GM23338 (cell line): ENCODE measurements at regions not wholly inside any gene's neighbourhood (a gene's known extent, or its start where the extent isn't known, plus 50 kb on each side); places are given as distances from the start of the nearest gene placed in this dataset.

Experiments used
- ATAC-seq: fragments of 200-7000 bp; cut with Tn5 transposase; 3 replicates; pipeline ENCODE4 v1.9.1; 2020
- DNase-seq: peaks from one replicate; pipeline ENCODE4 v3.0.0-alpha.2; 2015; ENCODE audit warnings: low spot score
- H2AFZ ChIP-seq: fragments of 200-600 bp; sonication (generic); 2 replicates; pipeline ENCODE4 v1.8.0; 2016; ENCODE audit warnings: antibody characterized with exemption, mild to moderate bottlenecking, moderate library complexity
- H3F3A ChIP-seq: fragments of 200-600 bp; sonication (generic); replicated peaks from 2 replicates; pipeline ENCODE4 v1.8.0; 2017; ENCODE audit warnings: antibody characterized with exemption, mixed run types, low read depth
- H3K27ac ChIP-seq: fragments of 200-600 bp; sonication (generic); 2 replicates; pipeline ENCODE4 v1.6.1; 2016; ENCODE audit warnings: low read depth
- H3K27me3 ChIP-seq: fragments of 200-600 bp; sonication (generic); 2 replicates; pipeline ENCODE4 v1.8.0; 2016; ENCODE audit warnings: mild to moderate bottlenecking, mixed run types, moderate library complexity; ENCODE audit not compliant: insufficient read depth
- H3K36me3 ChIP-seq: fragments of 200-600 bp; sonication (generic); 2 replicates; pipeline ENCODE4 v1.8.0; 2016; ENCODE audit warnings: mild to moderate bottlenecking; ENCODE audit not compliant: insufficient read depth
- H3K4me1 ChIP-seq: fragments of 200-600 bp; sonication (generic); 2 replicates; pipeline ENCODE4 v1.8.0; 2016; ENCODE audit warnings: mild to moderate bottlenecking, moderate library complexity; ENCODE audit not compliant: insufficient read depth
- H3K4me2 ChIP-seq: fragments of 200-600 bp; sonication (generic); 2 replicates; pipeline ENCODE4 v1.7.1; 2017; ENCODE audit warnings: mixed run types
- H3K4me3 ChIP-seq: fragments of 200-600 bp; sonication (generic); 2 replicates; pipeline ENCODE4 v1.6.1; 2016; ENCODE audit warnings: mixed run types
- H3K79me2 ChIP-seq: fragments of 200-600 bp; sonication (generic); replicated peaks from 2 replicates; pipeline ENCODE4 v1.8.0; 2017; ENCODE audit warnings: mild to moderate bottlenecking; ENCODE audit not compliant: insufficient read depth
- H3K9me2 ChIP-seq: fragments of 200-600 bp; sonication (generic); 2 replicates; pipeline ENCODE4 v1.8.0; 2017; ENCODE audit not compliant: insufficient read depth
- H4K20me1 ChIP-seq: fragments of 200-600 bp; sonication (generic); replicated peaks from 2 replicates; pipeline ENCODE4 v1.8.0; 2017; ENCODE audit warnings: mild to moderate bottlenecking; ENCODE audit not compliant: insufficient read depth
- H3K27ac Mint-ChIP-seq: 2 replicates; pipeline ENCODE4 v1.8.0; 2020; ENCODE audit warnings: inconsistent platforms, mild to moderate bottlenecking, moderate library complexity, mixed read lengths
- H3K27me3 Mint-ChIP-seq: 3 replicates; pipeline ENCODE4 v1.8.0; 2022; ENCODE audit warnings: low read depth, mild to moderate bottlenecking, moderate library complexity, mixed read lengths, inconsistent platforms; ENCODE audit not compliant: insufficient read depth, poor library complexity
- H3K36me3 Mint-ChIP-seq: 3 replicates; pipeline ENCODE4 v1.8.0; 2021; ENCODE audit warnings: low read depth, mild to moderate bottlenecking, inconsistent platforms, moderate library complexity, mixed read lengths
- H3K4me1 Mint-ChIP-seq: 3 replicates; pipeline ENCODE4 v1.8.0; 2020; ENCODE audit warnings: mild to moderate bottlenecking, inconsistent platforms, mixed read lengths
- H3K4me3 Mint-ChIP-seq: 3 replicates; pipeline ENCODE4 v1.8.0; 2021; ENCODE audit warnings: moderate library complexity, mild to moderate bottlenecking, inconsistent platforms, mixed read lengths
- H3K9me3 Mint-ChIP-seq: 3 replicates; pipeline ENCODE4 v1.8.0; 2020; ENCODE audit warnings: moderate library complexity, mild to moderate bottlenecking, inconsistent platforms, mixed read lengths
- CREB1 ChIP-seq: fragments of 250-450 bp; sonication (Bioruptor Pico); IDR thresholded peaks from 2 replicates; pipeline ENCODE4 v1.5.0; 2020; ENCODE audit warnings: low read depth, mild to moderate bottlenecking, moderate library complexity
- EZH2 ChIP-seq: fragments of 200-600 bp; sonication (generic); IDR thresholded peaks from one replicate; pipeline ENCODE4 v1.8.0; 2017; ENCODE audit warnings: antibody characterized with exemption, mild to moderate bottlenecking, low read depth; ENCODE audit not compliant: unreplicated experiment
- EZH2phosphoT487 ChIP-seq: fragments of 200-600 bp; sonication (generic); IDR thresholded peaks from one replicate; pipeline ENCODE4 v1.8.1; 2018; ENCODE audit warnings: antibody characterized with exemption; ENCODE audit not compliant: unreplicated experiment
- JUNB ChIP-seq: IDR thresholded peaks from one replicate; pipeline ENCODE4 v1.6.1; 2016; ENCODE audit warnings: antibody characterized with exemption; ENCODE audit not compliant: unreplicated experiment
- NANOG ChIP-seq: IDR thresholded peaks from 2 replicates; pipeline ENCODE4 v1.6.1; 2016; ENCODE audit warnings: antibody characterized with exemption, borderline replicate concordance
- STAT1 ChIP-seq: IDR thresholded peaks from one replicate; pipeline ENCODE4 v1.6.1; 2016; ENCODE audit warnings: antibody characterized with exemption; ENCODE audit not compliant: unreplicated experiment
- ZNF114 ChIP-seq: fragments of 250-450 bp; sonication (Bioruptor Pico); IDR thresholded peaks from 2 replicates; pipeline ENCODE4 v1.5.0; 2020; ENCODE audit warnings: mild to moderate bottlenecking, moderate library complexity
- ZNF331 ChIP-seq: fragments of 250-450 bp; sonication (Bioruptor Pico); IDR thresholded peaks from 2 replicates; pipeline ENCODE4 v1.5.0; 2020; ENCODE audit warnings: low read depth, mild to moderate bottlenecking, moderate library complexity
- TF ChIP-seq, protein P1 (sequence below): IDR thresholded peaks from one replicate; pipeline ENCODE4 v1.6.1; 2018; ENCODE audit warnings: antibody characterized with exemption; ENCODE audit not compliant: unreplicated experiment
- TF ChIP-seq, protein P2 (sequence below), 2 experiments: fragments of 200-600 bp in 1 of 2; sonication (generic) in 1 of 2; conservative IDR thresholded peaks; 2 replicates each; pipeline versions ENCODE4 v1.5.1 to v1.6.1; 2016 to 2017; ENCODE audit warnings: antibody characterized with exemption in 2 of 2, low read depth in 2 of 2, mild to moderate bottlenecking in 2 of 2, moderate library complexity in 1 of 2
- TF ChIP-seq, protein P3 (sequence below): fragments of 250-450 bp; sonication (Bioruptor Pico); IDR thresholded peaks from 2 replicates; pipeline ENCODE4 v1.5.0; 2020; ENCODE audit warnings: mild to moderate bottlenecking, moderate library complexity

DNA sequence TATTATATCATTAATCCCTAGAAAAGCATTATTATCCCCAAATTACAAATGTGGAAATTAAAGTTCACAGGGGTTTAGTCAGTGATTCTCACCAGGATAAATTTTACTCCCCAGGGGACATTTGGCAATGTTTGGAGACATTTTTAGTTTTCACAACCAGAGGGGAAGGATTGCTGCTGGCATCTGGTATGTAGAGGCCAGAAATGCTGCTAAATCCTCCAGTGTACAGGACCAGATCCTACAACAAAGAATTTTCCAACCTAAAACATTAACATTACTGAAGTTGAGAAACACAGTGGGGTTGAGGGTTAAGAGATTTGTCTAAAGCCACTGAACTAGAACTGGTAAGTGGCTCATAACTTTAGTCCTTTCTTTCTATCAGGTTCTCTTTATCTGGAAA is 162.0 kb upstream of the SYT6 start:
- no peak overlapping the region for H3K27ac ChIP-seq
- H3F3A ChIP-seq = no peaks in the 10 kb centered on the region
- no peaks in the 10 kb centered on the region for H4K20me1 ChIP-seq
- H3K4me3 ChIP-seq = no peak overlapping the region
- Mint-ChIP-seq H3K4me1 (no peaks in the 10 kb centered on the region), H3K4me3 (no peak overlapping the region), H3K36me3 (no peaks in the 10 kb centered on the region), H3K27me3 (peaks cover 3% of the 10 kb centered on the region), H3K27ac (no peak overlapping the region), H3K9me3 (no peaks in the 10 kb centered on the region; the same call in 2 of the 3 replicates)
- TF ChIP-seq ZNF114 (CRISPR knock-in tag) (no peak), CREB1 (no peak), STAT1 (no peak), ZNF331 (CRISPR knock-in tag) (no peak), NANOG (no peak)
- TF ChIP-seq, protein P1, sequence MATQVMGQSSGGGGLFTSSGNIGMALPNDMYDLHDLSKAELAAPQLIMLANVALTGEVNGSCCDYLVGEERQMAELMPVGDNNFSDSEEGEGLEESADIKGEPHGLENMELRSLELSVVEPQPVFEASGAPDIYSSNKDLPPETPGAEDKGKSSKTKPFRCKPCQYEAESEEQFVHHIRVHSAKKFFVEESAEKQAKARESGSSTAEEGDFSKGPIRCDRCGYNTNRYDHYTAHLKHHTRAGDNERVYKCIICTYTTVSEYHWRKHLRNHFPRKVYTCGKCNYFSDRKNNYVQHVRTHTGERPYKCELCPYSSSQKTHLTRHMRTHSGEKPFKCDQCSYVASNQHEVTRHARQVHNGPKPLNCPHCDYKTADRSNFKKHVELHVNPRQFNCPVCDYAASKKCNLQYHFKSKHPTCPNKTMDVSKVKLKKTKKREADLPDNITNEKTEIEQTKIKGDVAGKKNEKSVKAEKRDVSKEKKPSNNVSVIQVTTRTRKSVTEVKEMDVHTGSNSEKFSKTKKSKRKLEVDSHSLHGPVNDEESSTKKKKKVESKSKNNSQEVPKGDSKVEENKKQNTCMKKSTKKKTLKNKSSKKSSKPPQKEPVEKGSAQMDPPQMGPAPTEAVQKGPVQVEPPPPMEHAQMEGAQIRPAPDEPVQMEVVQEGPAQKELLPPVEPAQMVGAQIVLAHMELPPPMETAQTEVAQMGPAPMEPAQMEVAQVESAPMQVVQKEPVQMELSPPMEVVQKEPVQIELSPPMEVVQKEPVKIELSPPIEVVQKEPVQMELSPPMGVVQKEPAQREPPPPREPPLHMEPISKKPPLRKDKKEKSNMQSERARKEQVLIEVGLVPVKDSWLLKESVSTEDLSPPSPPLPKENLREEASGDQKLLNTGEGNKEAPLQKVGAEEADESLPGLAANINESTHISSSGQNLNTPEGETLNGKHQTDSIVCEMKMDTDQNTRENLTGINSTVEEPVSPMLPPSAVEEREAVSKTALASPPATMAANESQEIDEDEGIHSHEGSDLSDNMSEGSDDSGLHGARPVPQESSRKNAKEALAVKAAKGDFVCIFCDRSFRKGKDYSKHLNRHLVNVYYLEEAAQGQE = no peak
- TF ChIP-seq, protein P2, sequence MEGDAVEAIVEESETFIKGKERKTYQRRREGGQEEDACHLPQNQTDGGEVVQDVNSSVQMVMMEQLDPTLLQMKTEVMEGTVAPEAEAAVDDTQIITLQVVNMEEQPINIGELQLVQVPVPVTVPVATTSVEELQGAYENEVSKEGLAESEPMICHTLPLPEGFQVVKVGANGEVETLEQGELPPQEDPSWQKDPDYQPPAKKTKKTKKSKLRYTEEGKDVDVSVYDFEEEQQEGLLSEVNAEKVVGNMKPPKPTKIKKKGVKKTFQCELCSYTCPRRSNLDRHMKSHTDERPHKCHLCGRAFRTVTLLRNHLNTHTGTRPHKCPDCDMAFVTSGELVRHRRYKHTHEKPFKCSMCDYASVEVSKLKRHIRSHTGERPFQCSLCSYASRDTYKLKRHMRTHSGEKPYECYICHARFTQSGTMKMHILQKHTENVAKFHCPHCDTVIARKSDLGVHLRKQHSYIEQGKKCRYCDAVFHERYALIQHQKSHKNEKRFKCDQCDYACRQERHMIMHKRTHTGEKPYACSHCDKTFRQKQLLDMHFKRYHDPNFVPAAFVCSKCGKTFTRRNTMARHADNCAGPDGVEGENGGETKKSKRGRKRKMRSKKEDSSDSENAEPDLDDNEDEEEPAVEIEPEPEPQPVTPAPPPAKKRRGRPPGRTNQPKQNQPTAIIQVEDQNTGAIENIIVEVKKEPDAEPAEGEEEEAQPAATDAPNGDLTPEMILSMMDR (conservative IDR thresholded peaks at IDR 0.05; ENCODE audit: low read depth in 2 of 2) = no peak
- H3K79me2 ChIP-seq = no peaks in the 10 kb centered on the region
- no peaks in the 10 kb centered on the region for H3K36me3 ChIP-seq
- ATAC-seq = no peak
- no peak overlapping the region for H3K4me2 ChIP-seq
- no peaks in the 10 kb centered on the region for H3K4me1 ChIP-seq
- no peak for DNase-seq
- H3K9me2 ChIP-seq = no peaks in the 10 kb centered on the region; the same call in 1 of the 2 replicates
- H3K27me3 ChIP-seq = no peaks in the 10 kb centered on the region; the same call in 1 of the 2 replicates
- H2AFZ ChIP-seq = no peak overlapping the region

DNA sequence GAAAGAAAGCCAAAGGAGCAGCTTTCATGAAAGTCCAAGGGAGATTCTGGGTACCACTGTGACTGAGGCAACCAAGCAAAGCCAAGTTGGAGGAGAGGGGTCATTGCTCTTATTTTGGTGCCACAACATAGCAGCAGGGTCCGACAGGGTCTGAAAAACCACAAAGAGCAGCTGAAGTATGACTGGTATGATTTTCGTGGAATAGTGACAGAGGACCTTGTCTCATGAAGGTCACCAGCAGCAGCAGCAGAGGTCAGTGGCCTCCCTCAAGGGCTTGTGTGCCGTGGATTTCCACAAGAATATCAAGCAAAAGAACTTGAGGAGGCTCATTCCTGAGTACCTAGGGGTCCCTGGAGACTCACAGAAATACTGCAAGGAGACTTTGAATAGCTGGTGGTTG is 160.9 kb upstream of the SYT6 start:
- Histone ChIP-seq H3K4me3 (no peak overlapping the region), H3K27ac (no peak overlapping the region), H3K79me2 (no peaks in the 10 kb centered on the region), H3K4me1 (no peaks in the 10 kb centered on the region), H2AFZ (no peak overlapping the region), H3K9me2 (no peaks in the 10 kb centered on the region; the same call in 1 of the 2 replicates), H3F3A (no peaks in the 10 kb centered on the region), H3K27me3 (no peaks in the 10 kb centered on the region; the same call in 1 of the 2 replicates), H3K4me2 (no peak overlapping the region), H4K20me1 (no peaks in the 10 kb centered on the region), H3K36me3 (no peaks in the 10 kb centered on the region)
- Mint-ChIP-seq H3K4me3 (no peak overlapping the region), H3K4me1 (no peaks in the 10 kb centered on the region), H3K27ac (no peak overlapping the region), H3K27me3 (peaks cover 3% of the 10 kb centered on the region), H3K36me3 (no peaks in the 10 kb centered on the region), H3K9me3 (no peaks in the 10 kb centered on the region; the same call in 2 of the 3 replicates)
- ATAC-seq (no peak), DNase-seq (no peak)
- TF ChIP-seq EZH2 (no peak), ZNF114 (CRISPR knock-in tag) (no peak), STAT1 (no peak), EZH2phosphoT487 (no peak), JUNB (no peak), ZNF331 (CRISPR knock-in tag) (no peak)
- TF ChIP-seq, protein P3, sequence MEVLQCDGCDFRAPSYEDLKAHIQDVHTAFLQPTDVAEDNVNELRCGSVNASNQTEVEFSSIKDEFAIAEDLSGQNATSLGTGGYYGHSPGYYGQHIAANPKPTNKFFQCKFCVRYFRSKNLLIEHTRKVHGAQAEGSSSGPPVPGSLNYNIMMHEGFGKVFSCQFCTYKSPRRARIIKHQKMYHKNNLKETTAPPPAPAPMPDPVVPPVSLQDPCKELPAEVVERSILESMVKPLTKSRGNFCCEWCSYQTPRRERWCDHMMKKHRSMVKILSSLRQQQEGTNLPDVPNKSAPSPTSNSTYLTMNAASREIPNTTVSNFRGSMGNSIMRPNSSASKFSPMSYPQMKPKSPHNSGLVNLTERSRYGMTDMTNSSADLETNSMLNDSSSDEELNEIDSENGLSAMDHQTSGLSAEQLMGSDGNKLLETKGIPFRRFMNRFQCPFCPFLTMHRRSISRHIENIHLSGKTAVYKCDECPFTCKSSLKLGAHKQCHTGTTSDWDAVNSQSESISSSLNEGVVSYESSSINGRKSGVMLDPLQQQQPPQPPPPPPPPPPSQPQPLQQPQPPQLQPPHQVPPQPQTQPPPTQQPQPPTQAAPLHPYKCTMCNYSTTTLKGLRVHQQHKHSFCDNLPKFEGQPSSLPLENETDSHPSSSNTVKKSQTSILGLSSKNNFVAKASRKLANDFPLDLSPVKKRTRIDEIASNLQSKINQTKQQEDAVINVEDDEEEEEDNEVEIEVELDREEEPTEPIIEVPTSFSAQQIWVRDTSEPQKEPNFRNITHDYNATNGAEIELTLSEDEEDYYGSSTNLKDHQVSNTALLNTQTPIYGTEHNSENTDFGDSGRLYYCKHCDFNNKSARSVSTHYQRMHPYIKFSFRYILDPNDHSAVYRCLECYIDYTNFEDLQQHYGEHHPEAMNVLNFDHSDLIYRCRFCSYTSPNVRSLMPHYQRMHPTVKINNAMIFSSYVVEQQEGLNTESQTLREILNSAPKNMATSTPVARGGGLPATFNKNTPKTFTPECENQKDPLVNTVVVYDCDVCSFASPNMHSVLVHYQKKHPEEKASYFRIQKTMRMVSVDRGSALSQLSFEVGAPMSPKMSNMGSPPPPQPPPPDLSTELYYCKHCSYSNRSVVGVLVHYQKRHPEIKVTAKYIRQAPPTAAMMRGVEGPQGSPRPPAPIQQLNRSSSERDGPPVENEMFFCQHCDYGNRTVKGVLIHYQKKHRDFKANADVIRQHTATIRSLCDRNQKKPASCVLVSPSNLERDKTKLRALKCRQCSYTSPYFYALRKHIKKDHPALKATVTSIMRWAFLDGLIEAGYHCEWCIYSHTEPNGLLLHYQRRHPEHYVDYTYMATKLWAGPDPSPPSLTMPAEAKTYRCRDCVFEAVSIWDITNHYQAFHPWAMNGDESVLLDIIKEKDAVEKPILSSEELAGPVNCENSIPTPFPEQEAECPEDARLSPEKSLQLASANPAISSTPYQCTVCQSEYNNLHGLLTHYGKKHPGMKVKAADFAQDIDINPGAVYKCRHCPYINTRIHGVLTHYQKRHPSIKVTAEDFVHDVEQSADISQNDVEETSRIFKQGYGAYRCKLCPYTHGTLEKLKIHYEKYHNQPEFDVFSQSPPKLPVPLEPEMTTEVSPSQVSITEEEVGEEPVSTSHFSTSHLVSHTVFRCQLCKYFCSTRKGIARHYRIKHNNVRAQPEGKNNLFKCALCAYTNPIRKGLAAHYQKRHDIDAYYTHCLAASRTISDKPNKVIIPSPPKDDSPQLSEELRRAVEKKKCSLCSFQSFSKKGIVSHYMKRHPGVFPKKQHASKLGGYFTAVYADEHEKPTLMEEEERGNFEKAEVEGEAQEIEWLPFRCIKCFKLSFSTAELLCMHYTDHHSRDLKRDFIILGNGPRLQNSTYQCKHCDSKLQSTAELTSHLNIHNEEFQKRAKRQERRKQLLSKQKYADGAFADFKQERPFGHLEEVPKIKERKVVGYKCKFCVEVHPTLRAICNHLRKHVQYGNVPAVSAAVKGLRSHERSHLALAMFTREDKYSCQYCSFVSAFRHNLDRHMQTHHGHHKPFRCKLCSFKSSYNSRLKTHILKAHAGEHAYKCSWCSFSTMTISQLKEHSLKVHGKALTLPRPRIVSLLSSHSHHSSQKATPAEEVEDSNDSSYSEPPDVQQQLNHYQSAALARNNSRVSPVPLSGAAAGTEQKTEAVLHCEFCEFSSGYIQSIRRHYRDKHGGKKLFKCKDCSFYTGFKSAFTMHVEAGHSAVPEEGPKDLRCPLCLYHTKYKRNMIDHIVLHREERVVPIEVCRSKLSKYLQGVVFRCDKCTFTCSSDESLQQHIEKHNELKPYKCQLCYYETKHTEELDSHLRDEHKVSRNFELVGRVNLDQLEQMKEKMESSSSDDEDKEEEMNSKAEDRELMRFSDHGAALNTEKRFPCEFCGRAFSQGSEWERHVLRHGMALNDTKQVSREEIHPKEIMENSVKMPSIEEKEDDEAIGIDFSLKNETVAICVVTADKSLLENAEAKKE = no peak
